H1 (cell line): ENCODE measurements at regions not wholly inside any gene's neighbourhood (a gene's known extent, or its start where the extent isn't known, plus 50 kb on each side); places are given as distances from the start of the nearest gene placed in this dataset.

Experiments used
- CHD1 ChIP-seq: IDR thresholded peaks from 2 replicates; pipeline ENCODE4 v1.6.1; 2012; ENCODE audit warnings: low read depth, low read length, improper control_type of control experiment
- TF ChIP-seq, protein P1 (sequence below): fragments of 300-600 bp; sonication (generic); IDR thresholded peaks from 2 replicates; pipeline ENCODE4 v1.7.1; 2012; ENCODE audit warnings: low read length, moderate library complexity, mild to moderate bottlenecking, inconsistent platforms; ENCODE audit not compliant: insufficient replicate concordance
- TF ChIP-seq, protein P2 (sequence below), 3 experiments: IDR thresholded peaks; 1 replicate in 2 of 3; 2 replicates in 1 of 3; pipeline versions ENCODE4 v1.5.1 to v1.6.1; 2011; ENCODE audit warnings: low read length in 3 of 3, mild to moderate bottlenecking in 3 of 3, inconsistent platforms in 2 of 3, low read depth in 1 of 3, moderate library complexity in 1 of 3; ENCODE audit not compliant: insufficient read depth in 1 of 3; ENCODE audit errors: control extremely low read depth in 1 of 3

DNA sequence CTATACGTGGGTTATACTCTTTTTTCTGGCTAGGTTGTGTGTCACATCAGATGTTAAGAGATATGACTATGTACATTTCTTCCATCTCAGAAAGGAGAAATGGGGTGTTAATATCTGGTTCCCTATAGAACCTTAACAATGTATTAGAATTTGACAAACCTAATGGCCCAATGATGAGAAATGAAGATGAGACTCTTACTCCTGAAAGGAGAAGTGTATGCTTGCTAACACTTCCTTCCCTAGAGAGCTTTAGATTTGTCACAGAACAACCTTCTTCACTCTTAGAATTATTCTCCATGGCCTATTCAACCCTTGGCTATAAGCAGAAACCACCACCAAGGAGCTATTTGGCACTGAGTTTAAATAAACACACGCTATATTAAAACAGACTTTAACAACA, 839.6 kb downstream of the GALC start (continued):
- TF ChIP-seq, protein P1, sequence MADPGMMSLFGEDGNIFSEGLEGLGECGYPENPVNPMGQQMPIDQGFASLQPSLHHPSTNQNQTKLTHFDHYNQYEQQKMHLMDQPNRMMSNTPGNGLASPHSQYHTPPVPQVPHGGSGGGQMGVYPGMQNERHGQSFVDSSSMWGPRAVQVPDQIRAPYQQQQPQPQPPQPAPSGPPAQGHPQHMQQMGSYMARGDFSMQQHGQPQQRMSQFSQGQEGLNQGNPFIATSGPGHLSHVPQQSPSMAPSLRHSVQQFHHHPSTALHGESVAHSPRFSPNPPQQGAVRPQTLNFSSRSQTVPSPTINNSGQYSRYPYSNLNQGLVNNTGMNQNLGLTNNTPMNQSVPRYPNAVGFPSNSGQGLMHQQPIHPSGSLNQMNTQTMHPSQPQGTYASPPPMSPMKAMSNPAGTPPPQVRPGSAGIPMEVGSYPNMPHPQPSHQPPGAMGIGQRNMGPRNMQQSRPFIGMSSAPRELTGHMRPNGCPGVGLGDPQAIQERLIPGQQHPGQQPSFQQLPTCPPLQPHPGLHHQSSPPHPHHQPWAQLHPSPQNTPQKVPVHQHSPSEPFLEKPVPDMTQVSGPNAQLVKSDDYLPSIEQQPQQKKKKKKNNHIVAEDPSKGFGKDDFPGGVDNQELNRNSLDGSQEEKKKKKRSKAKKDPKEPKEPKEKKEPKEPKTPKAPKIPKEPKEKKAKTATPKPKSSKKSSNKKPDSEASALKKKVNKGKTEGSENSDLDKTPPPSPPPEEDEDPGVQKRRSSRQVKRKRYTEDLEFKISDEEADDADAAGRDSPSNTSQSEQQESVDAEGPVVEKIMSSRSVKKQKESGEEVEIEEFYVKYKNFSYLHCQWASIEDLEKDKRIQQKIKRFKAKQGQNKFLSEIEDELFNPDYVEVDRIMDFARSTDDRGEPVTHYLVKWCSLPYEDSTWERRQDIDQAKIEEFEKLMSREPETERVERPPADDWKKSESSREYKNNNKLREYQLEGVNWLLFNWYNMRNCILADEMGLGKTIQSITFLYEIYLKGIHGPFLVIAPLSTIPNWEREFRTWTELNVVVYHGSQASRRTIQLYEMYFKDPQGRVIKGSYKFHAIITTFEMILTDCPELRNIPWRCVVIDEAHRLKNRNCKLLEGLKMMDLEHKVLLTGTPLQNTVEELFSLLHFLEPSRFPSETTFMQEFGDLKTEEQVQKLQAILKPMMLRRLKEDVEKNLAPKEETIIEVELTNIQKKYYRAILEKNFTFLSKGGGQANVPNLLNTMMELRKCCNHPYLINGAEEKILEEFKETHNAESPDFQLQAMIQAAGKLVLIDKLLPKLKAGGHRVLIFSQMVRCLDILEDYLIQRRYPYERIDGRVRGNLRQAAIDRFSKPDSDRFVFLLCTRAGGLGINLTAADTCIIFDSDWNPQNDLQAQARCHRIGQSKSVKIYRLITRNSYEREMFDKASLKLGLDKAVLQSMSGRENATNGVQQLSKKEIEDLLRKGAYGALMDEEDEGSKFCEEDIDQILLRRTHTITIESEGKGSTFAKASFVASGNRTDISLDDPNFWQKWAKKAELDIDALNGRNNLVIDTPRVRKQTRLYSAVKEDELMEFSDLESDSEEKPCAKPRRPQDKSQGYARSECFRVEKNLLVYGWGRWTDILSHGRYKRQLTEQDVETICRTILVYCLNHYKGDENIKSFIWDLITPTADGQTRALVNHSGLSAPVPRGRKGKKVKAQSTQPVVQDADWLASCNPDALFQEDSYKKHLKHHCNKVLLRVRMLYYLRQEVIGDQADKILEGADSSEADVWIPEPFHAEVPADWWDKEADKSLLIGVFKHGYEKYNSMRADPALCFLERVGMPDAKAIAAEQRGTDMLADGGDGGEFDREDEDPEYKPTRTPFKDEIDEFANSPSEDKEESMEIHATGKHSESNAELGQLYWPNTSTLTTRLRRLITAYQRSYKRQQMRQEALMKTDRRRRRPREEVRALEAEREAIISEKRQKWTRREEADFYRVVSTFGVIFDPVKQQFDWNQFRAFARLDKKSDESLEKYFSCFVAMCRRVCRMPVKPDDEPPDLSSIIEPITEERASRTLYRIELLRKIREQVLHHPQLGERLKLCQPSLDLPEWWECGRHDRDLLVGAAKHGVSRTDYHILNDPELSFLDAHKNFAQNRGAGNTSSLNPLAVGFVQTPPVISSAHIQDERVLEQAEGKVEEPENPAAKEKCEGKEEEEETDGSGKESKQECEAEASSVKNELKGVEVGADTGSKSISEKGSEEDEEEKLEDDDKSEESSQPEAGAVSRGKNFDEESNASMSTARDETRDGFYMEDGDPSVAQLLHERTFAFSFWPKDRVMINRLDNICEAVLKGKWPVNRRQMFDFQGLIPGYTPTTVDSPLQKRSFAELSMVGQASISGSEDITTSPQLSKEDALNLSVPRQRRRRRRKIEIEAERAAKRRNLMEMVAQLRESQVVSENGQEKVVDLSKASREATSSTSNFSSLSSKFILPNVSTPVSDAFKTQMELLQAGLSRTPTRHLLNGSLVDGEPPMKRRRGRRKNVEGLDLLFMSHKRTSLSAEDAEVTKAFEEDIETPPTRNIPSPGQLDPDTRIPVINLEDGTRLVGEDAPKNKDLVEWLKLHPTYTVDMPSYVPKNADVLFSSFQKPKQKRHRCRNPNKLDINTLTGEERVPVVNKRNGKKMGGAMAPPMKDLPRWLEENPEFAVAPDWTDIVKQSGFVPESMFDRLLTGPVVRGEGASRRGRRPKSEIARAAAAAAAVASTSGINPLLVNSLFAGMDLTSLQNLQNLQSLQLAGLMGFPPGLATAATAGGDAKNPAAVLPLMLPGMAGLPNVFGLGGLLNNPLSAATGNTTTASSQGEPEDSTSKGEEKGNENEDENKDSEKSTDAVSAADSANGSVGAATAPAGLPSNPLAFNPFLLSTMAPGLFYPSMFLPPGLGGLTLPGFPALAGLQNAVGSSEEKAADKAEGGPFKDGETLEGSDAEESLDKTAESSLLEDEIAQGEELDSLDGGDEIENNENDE = no peak
- no peak for TF ChIP-seq CHD1
- TF ChIP-seq, protein P2, sequence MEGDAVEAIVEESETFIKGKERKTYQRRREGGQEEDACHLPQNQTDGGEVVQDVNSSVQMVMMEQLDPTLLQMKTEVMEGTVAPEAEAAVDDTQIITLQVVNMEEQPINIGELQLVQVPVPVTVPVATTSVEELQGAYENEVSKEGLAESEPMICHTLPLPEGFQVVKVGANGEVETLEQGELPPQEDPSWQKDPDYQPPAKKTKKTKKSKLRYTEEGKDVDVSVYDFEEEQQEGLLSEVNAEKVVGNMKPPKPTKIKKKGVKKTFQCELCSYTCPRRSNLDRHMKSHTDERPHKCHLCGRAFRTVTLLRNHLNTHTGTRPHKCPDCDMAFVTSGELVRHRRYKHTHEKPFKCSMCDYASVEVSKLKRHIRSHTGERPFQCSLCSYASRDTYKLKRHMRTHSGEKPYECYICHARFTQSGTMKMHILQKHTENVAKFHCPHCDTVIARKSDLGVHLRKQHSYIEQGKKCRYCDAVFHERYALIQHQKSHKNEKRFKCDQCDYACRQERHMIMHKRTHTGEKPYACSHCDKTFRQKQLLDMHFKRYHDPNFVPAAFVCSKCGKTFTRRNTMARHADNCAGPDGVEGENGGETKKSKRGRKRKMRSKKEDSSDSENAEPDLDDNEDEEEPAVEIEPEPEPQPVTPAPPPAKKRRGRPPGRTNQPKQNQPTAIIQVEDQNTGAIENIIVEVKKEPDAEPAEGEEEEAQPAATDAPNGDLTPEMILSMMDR (IDR thresholded peaks at IDR 0.05; ENCODE audit: control extremely low read depth in 1 of 3, insufficient read depth in 1 of 3, low read depth in 1 of 3, low read length in 3 of 3) = no peak
